IMR-90 (cell line): ENCODE measurements at regions not wholly inside any gene's neighbourhood (a gene's known extent, or its start where the extent isn't known, plus 50 kb on each side); places are given as distances from the start of the nearest gene placed in this dataset.

Source experiments
- ATAC-seq: fragments of 200-7000 bp; cut with Tn5 transposase; 2 replicates; pipeline ENCODE4 v1.9.1; 2020; ENCODE audit warnings: low read depth, mild to moderate bottlenecking, moderate library complexity
- BruUV-seq: library from RNA; stranded (reverse); fragments of 400-500 nt; replicated peaks from 2 replicates; lab custom pipeline; 2021; lab: Mats Ljungman, UMichigan
- CTCF ChIA-PET: fragments of 300-600 bp; formaldehyde crosslinking; extraction: SDS; loops from one replicate; lab custom pipeline; 2021; ENCODE audit warnings: antibody characterized with exemption; lab: Yijun Ruan, JAX
- POLR2A ChIA-PET: fragments of 300-600 bp; sonication (Branson Sonifier 250); formaldehyde crosslinking; loops from one replicate; lab custom pipeline; 2022; ENCODE audit warnings: antibody characterized with exemption; ENCODE audit not compliant: unreplicated experiment; lab: Charles Lee
- DNase-seq: peaks from one replicate; pipeline ENCODE4 v3.0.0; 2013
- H2AFZ ChIP-seq: replicated peaks from 2 replicates; pipeline ENCODE3; 2013; ENCODE audit warnings: low read length, mild to moderate bottlenecking; ENCODE audit not compliant: poor library complexity
- H2AK5ac ChIP-seq: 2 replicates; pipeline ENCODE4 v1.6.1; 2013; ENCODE audit warnings: low read depth, low read length, inconsistent platforms
- H2AK9ac ChIP-seq: replicated peaks from 2 replicates; pipeline ENCODE3; 2013; ENCODE audit warnings: mild to moderate bottlenecking, low read depth, low read length, moderate library complexity; ENCODE audit not compliant: poor library complexity
- H2BK120ac ChIP-seq: 2 replicates; pipeline ENCODE4 v1.6.1; 2013; ENCODE audit warnings: low read depth, low read length, inconsistent platforms
- H2BK15ac ChIP-seq: 3 replicates; pipeline ENCODE4 v1.6.1; 2013; ENCODE audit warnings: low read depth, low read length, inconsistent platforms
- H2BK20ac ChIP-seq: 2 replicates; pipeline ENCODE4 v1.6.1; 2013; ENCODE audit warnings: low read depth, mild to moderate bottlenecking, inconsistent platforms, low read length, moderate library complexity
- H2BK5ac ChIP-seq: 2 replicates; pipeline ENCODE4 v1.6.1; 2013; ENCODE audit warnings: mild to moderate bottlenecking, low read depth, low read length, inconsistent platforms; ENCODE audit not compliant: poor library complexity, severe bottlenecking
- H3K14ac ChIP-seq: replicated peaks from 2 replicates; pipeline ENCODE4 v1.6.1; 2013; ENCODE audit warnings: low read depth, low read length, inconsistent platforms
- H3K18ac ChIP-seq: 2 replicates; pipeline ENCODE4 v1.6.1; 2013; ENCODE audit warnings: low read depth, low read length, control low read depth
- H3K23ac ChIP-seq: 2 replicates; pipeline ENCODE4 v1.6.1; 2013; ENCODE audit warnings: low read depth, low read length, inconsistent platforms
- H3K27ac ChIP-seq: 2 replicates; pipeline ENCODE4 v1.5.1; 2013; ENCODE audit warnings: mild to moderate bottlenecking, control low read depth, low read length; ENCODE audit not compliant: insufficient read depth
- H3K27me3 ChIP-seq: 2 replicates; pipeline ENCODE4 v1.6.1; 2013; ENCODE audit warnings: low read length; ENCODE audit not compliant: control insufficient read depth, insufficient read depth
- H3K36me3 ChIP-seq: 2 replicates; pipeline ENCODE4 v1.6.1; 2013; ENCODE audit warnings: low read length, mixed read lengths; ENCODE audit not compliant: control insufficient read depth, insufficient read depth
- H3K4ac ChIP-seq: 2 replicates; pipeline ENCODE4 v1.6.1; 2013; ENCODE audit warnings: low read depth, low read length, inconsistent platforms
- H3K4me1 ChIP-seq: 2 replicates; pipeline ENCODE4 v1.6.1; 2013; ENCODE audit warnings: low read length, mixed read lengths; ENCODE audit not compliant: control insufficient read depth, insufficient read depth
- H3K4me2 ChIP-seq: 2 replicates; pipeline ENCODE4 v1.6.1; 2013; ENCODE audit warnings: low read depth, mild to moderate bottlenecking, control low read depth, low read length, moderate library complexity
- H3K4me3 ChIP-seq: 2 replicates; pipeline ENCODE4 v1.5.1; 2013; ENCODE audit warnings: low read depth, mild to moderate bottlenecking, control low read depth, low read length, moderate library complexity; ENCODE audit not compliant: insufficient read depth
- H3K56ac ChIP-seq: 2 replicates; pipeline ENCODE4 v1.6.1; 2013; ENCODE audit warnings: low read length, inconsistent platforms; ENCODE audit not compliant: insufficient read depth; ENCODE audit errors: extremely low read depth
- H3K79me1 ChIP-seq, 2 experiments: 2 replicates each; pipeline ENCODE4 v1.6.1; 2013; ENCODE audit warnings: low read length in 2 of 2, inconsistent platforms in 1 of 2, low read depth in 1 of 2
- H3K9ac ChIP-seq: 2 replicates; pipeline ENCODE4 v1.6.1; 2013; ENCODE audit warnings: low read depth, low read length, control low read depth
- H3K9me1 ChIP-seq: 2 replicates; pipeline ENCODE4 v1.6.1; 2013; ENCODE audit warnings: low read length, inconsistent platforms; ENCODE audit not compliant: insufficient read depth
- H3K9me3 ChIP-seq: 2 replicates; pipeline ENCODE4 v1.6.1; 2013; ENCODE audit warnings: low read length; ENCODE audit not compliant: control insufficient read depth, insufficient read depth
- H4K20me1 ChIP-seq: 2 replicates; pipeline ENCODE4 v1.6.1; 2013; ENCODE audit warnings: low read length, inconsistent platforms; ENCODE audit not compliant: insufficient read depth
- H4K5ac ChIP-seq: 2 replicates; pipeline ENCODE4 v1.6.1; 2013; ENCODE audit warnings: mild to moderate bottlenecking, low read depth, low read length, control low read depth
- H4K8ac ChIP-seq, 2 experiments: 2 replicates each; pipeline ENCODE4 v1.6.1; 2013; ENCODE audit warnings: low read depth in 2 of 2, low read length in 2 of 2, control low read depth in 1 of 2, inconsistent platforms in 1 of 2
- H4K91ac ChIP-seq: 2 replicates; pipeline ENCODE4 v1.6.1; 2013; ENCODE audit warnings: low read depth, low read length, inconsistent platforms; ENCODE audit not compliant: insufficient read depth
- BHLHE40 ChIP-seq: fragments of 150-350 bp; IDR thresholded peaks from 2 replicates; pipeline ENCODE4 v1.6.1; 2016; ENCODE audit warnings: mild to moderate bottlenecking, low read depth, low read length
- CEBPB ChIP-seq: IDR thresholded peaks from 2 replicates; pipeline ENCODE4 v1.6.1; 2012; ENCODE audit warnings: low read depth, low read length, improper control_type of control experiment
- CHD1 ChIP-seq: IDR thresholded peaks from 2 replicates; pipeline ENCODE4 v1.6.1; 2012; ENCODE audit warnings: low read depth, low read length, improper control_type of control experiment
- FOS ChIP-seq: fragments of 150-350 bp; IDR thresholded peaks from 2 replicates; pipeline ENCODE4 v1.6.1; 2016; ENCODE audit warnings: low read depth, low read length
- MAFK ChIP-seq: IDR thresholded peaks from 2 replicates; pipeline ENCODE4 v1.6.1; 2012; ENCODE audit warnings: low read depth, low read length, improper control_type of control experiment
- MAZ ChIP-seq: IDR thresholded peaks from 2 replicates; pipeline ENCODE4 v1.6.1; 2012; ENCODE audit warnings: low read depth, mild to moderate bottlenecking, low read length, improper control_type of control experiment, moderate library complexity, borderline replicate concordance
- MXI1 ChIP-seq: IDR thresholded peaks from 2 replicates; pipeline ENCODE4 v1.6.1; 2012; ENCODE audit warnings: low read depth, mild to moderate bottlenecking, low read length, moderate library complexity, borderline replicate concordance
- NFE2L2 ChIP-seq: fragments of 150-350 bp; IDR thresholded peaks from 2 replicates; pipeline ENCODE4 v1.6.1; 2016; ENCODE audit warnings: low read depth, mild to moderate bottlenecking, low read length
- POLR2A ChIP-seq: IDR thresholded peaks from 2 replicates; pipeline ENCODE4 v1.6.1; 2012; ENCODE audit warnings: mild to moderate bottlenecking, low read depth, low read length
- RAD21 ChIP-seq: IDR thresholded peaks from 2 replicates; pipeline ENCODE4 v1.6.1; 2012; ENCODE audit warnings: low read length, improper control_type of control experiment
- RCOR1 ChIP-seq: IDR thresholded peaks from 2 replicates; pipeline ENCODE4 v1.6.1; 2012; ENCODE audit warnings: mild to moderate bottlenecking, low read length, improper control_type of control experiment; ENCODE audit not compliant: insufficient replicate concordance
- RFX5 ChIP-seq: IDR thresholded peaks from 2 replicates; pipeline ENCODE4 v1.8.0; 2012; ENCODE audit warnings: low read depth, mild to moderate bottlenecking, low read length, moderate library complexity
- SMC3 ChIP-seq: fragments of 150-350 bp; IDR thresholded peaks from 2 replicates; pipeline ENCODE4 v1.6.1; 2016; ENCODE audit warnings: low read depth, mild to moderate bottlenecking, antibody characterized with exemption, low read length, moderate library complexity
- USF2 ChIP-seq: fragments of 150-350 bp; IDR thresholded peaks from 2 replicates; pipeline ENCODE4 v1.6.1; 2017; ENCODE audit warnings: mild to moderate bottlenecking, antibody characterized with exemption, low read length, low read depth
- WGBS, 2 experiments: methylation state at CpG; one replicate each; pipeline versions ENCODE4 v1.1.5 to v1.1.7; 2013; ENCODE audit warnings: missing lambda C conversion rate in 2 of 2; ENCODE audit not compliant: insufficient read length in 1 of 2; ENCODE audit errors: extremely low coverage in 2 of 2; 5-methylcytosine and 5-hydroxymethylcytosine counted together
- dilution Hi-C: fragments of 300-500 bp; cut with HindIII; formaldehyde crosslinking; loops from one replicate; pipeline ENCODE4 v1.14.3; 2018; ENCODE audit warnings: low sequenced_read_pairs; ENCODE audit not compliant: unreplicated experiment
- in situ Hi-C: fragments of 300-500 bp; cut with MboI; formaldehyde crosslinking; loops from 3 replicates; pipeline ENCODE4 v1.14.3; 2019; ENCODE audit warnings: low sequenced_read_pairs, inconsistent platforms, mixed read lengths
- intact Hi-C: fragments of 100-400 bp; cut with micrococcal nuclease; formaldehyde crosslinking; loops from 2 replicates; pipeline ENCODE4 v1.10.0; 2022
- TF ChIP-seq, protein P1 (sequence below): conservative IDR thresholded peaks from 2 replicates; pipeline ENCODE4 v1.5.1; 2012; ENCODE audit warnings: mild to moderate bottlenecking, low read depth, low read length, improper control_type of control experiment

- no peak overlapping the region for H4K91ac ChIP-seq
- no peak overlapping the region for H2BK5ac ChIP-seq
- no peak overlapping the region for H3K9ac ChIP-seq
- in situ Hi-C loops: no loop called here
- no peak overlapping the region for H3K23ac ChIP-seq
- no peak overlapping the region for H3K18ac ChIP-seq
- H2BK20ac ChIP-seq: no peak overlapping the region
- H2BK120ac ChIP-seq: no peak overlapping the region
- H4K20me1 ChIP-seq: no peaks in the 10 kb centered on the region
- H3K79me1 ChIP-seq: no peaks in the 10 kb centered on the region
- TF ChIP-seq FOS (no peak), MAFK (no peak), POLR2A (no peak), RCOR1 (no peak), MXI1 (no peak), BHLHE40 (no peak), RFX5 (no peak), MAZ (no peak), SMC3 (no peak), NFE2L2 (no peak), USF2 (no peak), RAD21 (no peak), CHD1 (no peak), CEBPB (no peak)
- TF ChIP-seq, protein P1, sequence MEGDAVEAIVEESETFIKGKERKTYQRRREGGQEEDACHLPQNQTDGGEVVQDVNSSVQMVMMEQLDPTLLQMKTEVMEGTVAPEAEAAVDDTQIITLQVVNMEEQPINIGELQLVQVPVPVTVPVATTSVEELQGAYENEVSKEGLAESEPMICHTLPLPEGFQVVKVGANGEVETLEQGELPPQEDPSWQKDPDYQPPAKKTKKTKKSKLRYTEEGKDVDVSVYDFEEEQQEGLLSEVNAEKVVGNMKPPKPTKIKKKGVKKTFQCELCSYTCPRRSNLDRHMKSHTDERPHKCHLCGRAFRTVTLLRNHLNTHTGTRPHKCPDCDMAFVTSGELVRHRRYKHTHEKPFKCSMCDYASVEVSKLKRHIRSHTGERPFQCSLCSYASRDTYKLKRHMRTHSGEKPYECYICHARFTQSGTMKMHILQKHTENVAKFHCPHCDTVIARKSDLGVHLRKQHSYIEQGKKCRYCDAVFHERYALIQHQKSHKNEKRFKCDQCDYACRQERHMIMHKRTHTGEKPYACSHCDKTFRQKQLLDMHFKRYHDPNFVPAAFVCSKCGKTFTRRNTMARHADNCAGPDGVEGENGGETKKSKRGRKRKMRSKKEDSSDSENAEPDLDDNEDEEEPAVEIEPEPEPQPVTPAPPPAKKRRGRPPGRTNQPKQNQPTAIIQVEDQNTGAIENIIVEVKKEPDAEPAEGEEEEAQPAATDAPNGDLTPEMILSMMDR: no peak
- H4K8ac ChIP-seq: no peak overlapping the region
- H3K36me3 ChIP-seq: no peaks in the 10 kb centered on the region
- ChIA-PET CTCF (interaction anchor here (0.6 kb wide), 1 partner anchor 222 kb away, joined by 3 read pairs; no protein-coding TSS in a partner anchor), POLR2A (no interaction called here)
- no peak overlapping the region for H3K4ac ChIP-seq
- no peak overlapping the region for H2BK15ac ChIP-seq
- dilution Hi-C loops: no loop called here
- no peak overlapping the region for H3K14ac ChIP-seq
- H3K56ac ChIP-seq: no peak overlapping the region
- no peaks in the 10 kb centered on the region for H3K9me1 ChIP-seq
- no peak overlapping the region for H2AK9ac ChIP-seq
- intact Hi-C loops: no loop called here
- H3K9me3 ChIP-seq: no peaks in the 10 kb centered on the region
- H4K5ac ChIP-seq: no peak overlapping the region
- H3K4me3 ChIP-seq: no peak overlapping the region
- no peak overlapping the region for H2AFZ ChIP-seq
- WGBS, 2 experiments: no CpG with 5 or more reads among the region's 7 CpGs
- H3K27ac ChIP-seq: no peak overlapping the region
- H3K4me1 ChIP-seq: no peaks in the 10 kb centered on the region
- BruUV-seq: no TSS peak
- DNase-seq (no peak), ATAC-seq (no peak)
- no peak overlapping the region for H3K4me2 ChIP-seq
- H2AK5ac ChIP-seq: no peak overlapping the region
- peaks cover 8% of the 10 kb centered on the region for H3K27me3 ChIP-seq
Observed at GRCh38 chr5:174343826-174344225, 298.3 kb downstream of the NSG2 start.
